SK-N-SH (cell line): ENCODE measurements at regions not wholly inside any gene's neighbourhood (a gene's known extent, or its start where the extent isn't known, plus 50 kb on each side); places are given as distances from the start of the nearest gene placed in this dataset.

Experiments used
- CTCF ChIP-seq: fragments of 200-600 bp; sonication (generic); IDR thresholded peaks from 2 replicates; pipeline ENCODE4 v1.6.1; 2017; ENCODE audit warnings: antibody characterized with exemption, mild to moderate bottlenecking, moderate library complexity
- POLR2AphosphoS5 ChIP-seq: IDR thresholded peaks from 2 replicates; pipeline ENCODE4 v1.6.1; 2012; ENCODE audit warnings: low read depth, low read length
- RFX5 ChIP-seq: IDR thresholded peaks from 2 replicates; pipeline ENCODE4 v1.6.1; 2012; ENCODE audit warnings: mild to moderate bottlenecking, improper control_type of control experiment, low read length

- TF ChIP-seq RFX5: no peak
- TF ChIP-seq CTCF: no peak
- TF ChIP-seq POLR2AphosphoS5: no peak
These were observed 253.9 kb upstream of the EGLN3 start for GRCh38 chr14:34204774-34205173.
